ENCODE measurements at regions not wholly inside any gene's neighbourhood (a gene's known extent, or its start where the extent isn't known, plus 50 kb on each side); places are given as distances from the start of the nearest gene placed in this dataset.

DNA sequence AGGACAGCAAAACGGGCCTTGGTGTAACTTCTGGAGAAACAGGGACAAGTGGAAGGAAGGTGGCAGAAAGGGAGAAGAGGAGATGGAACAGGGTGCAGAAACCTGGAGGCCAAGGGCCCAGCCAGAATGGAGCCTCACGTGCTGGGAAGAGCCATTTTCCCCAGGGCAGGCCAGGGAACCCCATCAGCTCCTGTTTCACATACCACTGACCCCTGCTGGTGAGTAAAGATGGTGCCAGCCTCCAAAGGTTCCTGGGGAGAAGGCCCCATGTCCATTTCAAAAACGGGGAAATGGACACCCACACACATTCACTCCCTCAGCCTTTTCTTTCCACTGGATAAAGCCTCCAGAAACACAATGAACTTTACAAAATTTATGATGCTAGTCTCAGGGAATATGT is 57.6 kb upstream of the JUN start:
- H4K20me1 ChIP-seq (ENCODE audit: control insufficient read depth, extremely low read depth, insufficient read depth, low read length): no peaks in the 10 kb centered on the region
- H3K4me2 ChIP-seq (ENCODE audit: control insufficient read depth, extremely low read depth, insufficient read depth, low read depth, low read length): no peak overlapping the region
- no peaks in the 10 kb centered on the region for H3K27me3 ChIP-seq (ENCODE audit: control insufficient read depth, extremely low read depth, insufficient read depth, low read length)
- no peak overlapping the region for H3K27ac ChIP-seq (ENCODE audit: control insufficient read depth, insufficient read depth, low read length)
- H3K9me1 ChIP-seq (ENCODE audit: control insufficient read depth, extremely low read depth, insufficient read depth, low read length): no peaks in the 10 kb centered on the region
- H2AFZ ChIP-seq (ENCODE audit: control insufficient read depth, low read length): no peak overlapping the region
- H3K4me1 ChIP-seq (ENCODE audit: control insufficient read depth, extremely low read depth, insufficient read depth, low read length): peaks cover 11% of the 10 kb centered on the region
- no peak overlapping the region for H3K4me3 ChIP-seq (ENCODE audit: control insufficient read depth in 2 of 3, extremely low read depth in 1 of 3, insufficient read depth in 2 of 3, low read depth in 1 of 3, low read length in 3 of 3)
- dilution Hi-C loops (cut with MboI; ENCODE audit: extremely low pct_ligation_motif_present, low sequenced_read_pairs): no loop called here
- DNase-seq (ENCODE audit: low read depth, low spot score) (no peak), FAIRE-seq (no peak)
- H3K79me2 ChIP-seq (ENCODE audit: control insufficient read depth, insufficient read depth, low read length): no peaks in the 10 kb centered on the region
- no peaks in the 10 kb centered on the region for H3K9me3 ChIP-seq (ENCODE audit: control insufficient read depth, low read depth, low read length)
- TF ChIP-seq, protein P1, sequence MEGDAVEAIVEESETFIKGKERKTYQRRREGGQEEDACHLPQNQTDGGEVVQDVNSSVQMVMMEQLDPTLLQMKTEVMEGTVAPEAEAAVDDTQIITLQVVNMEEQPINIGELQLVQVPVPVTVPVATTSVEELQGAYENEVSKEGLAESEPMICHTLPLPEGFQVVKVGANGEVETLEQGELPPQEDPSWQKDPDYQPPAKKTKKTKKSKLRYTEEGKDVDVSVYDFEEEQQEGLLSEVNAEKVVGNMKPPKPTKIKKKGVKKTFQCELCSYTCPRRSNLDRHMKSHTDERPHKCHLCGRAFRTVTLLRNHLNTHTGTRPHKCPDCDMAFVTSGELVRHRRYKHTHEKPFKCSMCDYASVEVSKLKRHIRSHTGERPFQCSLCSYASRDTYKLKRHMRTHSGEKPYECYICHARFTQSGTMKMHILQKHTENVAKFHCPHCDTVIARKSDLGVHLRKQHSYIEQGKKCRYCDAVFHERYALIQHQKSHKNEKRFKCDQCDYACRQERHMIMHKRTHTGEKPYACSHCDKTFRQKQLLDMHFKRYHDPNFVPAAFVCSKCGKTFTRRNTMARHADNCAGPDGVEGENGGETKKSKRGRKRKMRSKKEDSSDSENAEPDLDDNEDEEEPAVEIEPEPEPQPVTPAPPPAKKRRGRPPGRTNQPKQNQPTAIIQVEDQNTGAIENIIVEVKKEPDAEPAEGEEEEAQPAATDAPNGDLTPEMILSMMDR (optimal IDR thresholded peaks at IDR 0.05 in 1 of 3, IDR thresholded peaks at IDR 0.05 in 1 of 3, conservative IDR thresholded peaks at IDR 0.05 in 1 of 3; ENCODE audit: extremely low read depth in 1 of 3, insufficient read depth in 2 of 3, low read length in 3 of 3): peak; percentile 21 to 63 (median 49)
- no peak for TF ChIP-seq EZH2 (IDR thresholded peaks at IDR 0.05; ENCODE audit: low read length)
- no peaks in the 10 kb centered on the region for H3K36me3 ChIP-seq (ENCODE audit: control insufficient read depth in 2 of 2, extremely low read depth in 1 of 2, insufficient read depth in 2 of 2, low read length in 2 of 2)
- no peak overlapping the region for H3K9ac ChIP-seq (ENCODE audit: control insufficient read depth, extremely low read depth, insufficient read depth, low read length)

- DNase-seq (ENCODE audit: low read depth, low spot score) (no peak), FAIRE-seq (no peak)
- no peaks in the 10 kb centered on the region for H3K36me3 ChIP-seq (ENCODE audit: control insufficient read depth in 2 of 2, extremely low read depth in 1 of 2, insufficient read depth in 2 of 2, low read length in 2 of 2)
- dilution Hi-C loops (cut with MboI; ENCODE audit: extremely low pct_ligation_motif_present, low sequenced_read_pairs): no loop called here
- no peaks in the 10 kb centered on the region for H3K9me3 ChIP-seq (ENCODE audit: control insufficient read depth, low read depth, low read length)
- H4K20me1 ChIP-seq (ENCODE audit: control insufficient read depth, extremely low read depth, insufficient read depth, low read length): no peaks in the 10 kb centered on the region
- H3K27me3 ChIP-seq (ENCODE audit: control insufficient read depth, extremely low read depth, insufficient read depth, low read length): no peaks in the 10 kb centered on the region
- H3K4me2 ChIP-seq (ENCODE audit: control insufficient read depth, extremely low read depth, insufficient read depth, low read depth, low read length): no peak overlapping the region
- TF ChIP-seq, protein P1 (optimal IDR thresholded peaks at IDR 0.05 in 1 of 3, IDR thresholded peaks at IDR 0.05 in 1 of 3, conservative IDR thresholded peaks at IDR 0.05 in 1 of 3; ENCODE audit: extremely low read depth in 1 of 3, insufficient read depth in 2 of 3, low read length in 3 of 3): no peak
- TF ChIP-seq EZH2 (IDR thresholded peaks at IDR 0.05; ENCODE audit: low read length): no peak
- no peak overlapping the region for H3K9ac ChIP-seq (ENCODE audit: control insufficient read depth, extremely low read depth, insufficient read depth, low read length)
- H3K4me1 ChIP-seq (ENCODE audit: control insufficient read depth, extremely low read depth, insufficient read depth, low read length): peaks cover 16% of the 10 kb centered on the region
- H3K4me3 ChIP-seq (ENCODE audit: control insufficient read depth in 2 of 3, extremely low read depth in 1 of 3, insufficient read depth in 2 of 3, low read depth in 1 of 3, low read length in 3 of 3): no peak overlapping the region
- H2AFZ ChIP-seq (ENCODE audit: control insufficient read depth, low read length): no peak overlapping the region
- no peak overlapping the region for H3K27ac ChIP-seq (ENCODE audit: control insufficient read depth, insufficient read depth, low read length)
- no peaks in the 10 kb centered on the region for H3K9me1 ChIP-seq (ENCODE audit: control insufficient read depth, extremely low read depth, insufficient read depth, low read length)
- no peaks in the 10 kb centered on the region for H3K79me2 ChIP-seq (ENCODE audit: control insufficient read depth, insufficient read depth, low read length)
Observed at GRCh38 chr1:58842941-58843340, 59.1 kb upstream of the JUN start.
